A549 (cell line): ENCODE measurements at regions not wholly inside any gene's neighbourhood (a gene's known extent, or its start where the extent isn't known, plus 50 kb on each side); places are given as distances from the start of the nearest gene placed in this dataset.

ENCODE experiments used
- ATAC-seq, 2 experiments: fragments of 200-7000 bp in 1 of 2; fragments of >200 bp in 1 of 2; cut with Nextera tagmentation in 1 of 2; cut with Tn5 transposase in 1 of 2; 3 replicates each; pipeline versions ENCODE4 v1.8.0 to v1.9.1; 2018 to 2020; ENCODE audit warnings: mild to moderate bottlenecking in 1 of 2, moderate library complexity in 1 of 2
- CTCF ChIA-PET: fragments of 300-600 bp; sonication (Branson Sonifier 250); formaldehyde crosslinking; extraction: SDS; loops from one replicate; lab custom pipeline; 2021; ENCODE audit warnings: antibody characterized with exemption, inconsistent platforms; lab: Yijun Ruan, JAX
- POLR2A ChIA-PET: fragments of 350-600 bp; formaldehyde crosslinking; extraction: SDS; loops from one replicate; lab custom pipeline; 2021; ENCODE audit warnings: antibody characterized with exemption, inconsistent platforms; lab: Yijun Ruan, JAX
- DNase-seq, 2 experiments: peaks; one replicate each; pipeline versions ENCODE4 v3.0.0 to v3.0.0-alpha.2; 2011 to 2016; ENCODE audit warnings: low read depth in 1 of 2, low spot score in 1 of 2
- FAIRE-seq: peaks from 2 replicates; lab custom pipeline; 2011; peaks lifted over from hg19 to GRCh38; lab: Jason Lieb, UNC
- H3K27ac ChIP-seq, 2 experiments: fragments of >200 bp; sonication (Bioruptor Twin); formaldehyde crosslinking; 3 replicates each; pipeline ENCODE4 v1.5.1; 2016 to 2017
- H3K4me1 ChIP-seq: fragments of >200 bp; sonication (Bioruptor Twin); formaldehyde crosslinking; 3 replicates; pipeline ENCODE4 v1.6.1; 2016
- H3K4me2 ChIP-seq: fragments of >200 bp; sonication (Bioruptor Twin); formaldehyde crosslinking; 3 replicates; pipeline ENCODE4 v1.6.1; 2016
- H3K4me3 ChIP-seq: fragments of >200 bp; sonication (Bioruptor Twin); formaldehyde crosslinking; 3 replicates; pipeline ENCODE4 v1.5.1; 2016
- H3K9me3 ChIP-seq: fragments of >200 bp; sonication (Bioruptor Twin); formaldehyde crosslinking; 3 replicates; pipeline ENCODE4 v1.6.1; 2016
- CEBPB ChIP-seq, 2 experiments: fragments of >200 bp in 1 of 2; sonication (Bioruptor Twin) in 1 of 2; formaldehyde crosslinking in 1 of 2; IDR thresholded peaks; 2 replicates each; pipeline ENCODE4 v1.6.1; 2012 to 2016
- EHF ChIP-seq: fragments of 250-450 bp; sonication (Bioruptor Pico); IDR thresholded peaks from 2 replicates; pipeline ENCODE4 v1.5.0; 2020; ENCODE audit warnings: mild to moderate bottlenecking
- EHMT2 ChIP-seq: fragments of 200-600 bp; sonication (generic); IDR thresholded peaks from 2 replicates; pipeline ENCODE4 v1.6.1; 2016; ENCODE audit warnings: antibody characterized with exemption, low read depth, mild to moderate bottlenecking, moderate library complexity
- EP300 ChIP-seq, 2 experiments: fragments of >200 bp; sonication (Bioruptor Twin); formaldehyde crosslinking; IDR thresholded peaks; 2 replicates in 1 of 2; 3 replicates in 1 of 2; pipeline ENCODE4 v1.6.1; 2016 to 2017
- FOSB ChIP-seq: fragments of 250-450 bp; sonication (Bioruptor Pico); IDR thresholded peaks from 2 replicates; pipeline ENCODE4 v1.5.0; 2020; ENCODE audit warnings: mild to moderate bottlenecking, moderate library complexity
- FOSL2 ChIP-seq, 2 experiments: fragments of 450-650 bp in 1 of 2; fragments of >200 bp in 1 of 2; sonication (Bioruptor Twin) in 1 of 2; formaldehyde crosslinking; IDR thresholded peaks; 2 replicates each; pipeline versions ENCODE4 v1.5.0 to v1.6.1; 2016 to 2020; ENCODE audit warnings: mild to moderate bottlenecking in 1 of 2, moderate library complexity in 1 of 2
- FOXS1 ChIP-seq: fragments of 250-450 bp; sonication (Bioruptor Pico); IDR thresholded peaks from 2 replicates; pipeline ENCODE4 v1.5.0; 2020; ENCODE audit warnings: mild to moderate bottlenecking, moderate library complexity
- GATA3 ChIP-seq: IDR thresholded peaks from 2 replicates; pipeline ENCODE4 v1.6.1; 2012; ENCODE audit warnings: borderline replicate concordance
- HDAC2 ChIP-seq: fragments of 200-600 bp; sonication (generic); IDR thresholded peaks from 2 replicates; pipeline ENCODE4 v1.6.1; 2016
- HOXA7 ChIP-seq: fragments of 250-450 bp; sonication (Bioruptor Pico); IDR thresholded peaks from 2 replicates; pipeline ENCODE4 v1.5.0; 2020; ENCODE audit warnings: mild to moderate bottlenecking, moderate library complexity
- JUN ChIP-seq, 2 experiments: fragments of >200 bp; sonication (Bioruptor Twin); formaldehyde crosslinking; IDR thresholded peaks; 2 replicates in 1 of 2; 3 replicates in 1 of 2; pipeline ENCODE4 v1.6.1; 2016 to 2017
- JUNB ChIP-seq: fragments of >200 bp; sonication (Bioruptor Twin); formaldehyde crosslinking; IDR thresholded peaks from 2 replicates; pipeline ENCODE4 v1.6.1; 2016
- MAX ChIP-seq: IDR thresholded peaks from 2 replicates; pipeline ENCODE4 v1.6.1; 2012
- MYC ChIP-seq: IDR thresholded peaks from 2 replicates; pipeline ENCODE4 v1.6.1; 2012; ENCODE audit warnings: mild to moderate bottlenecking, inconsistent platforms, low read length, improper control_type of control experiment, borderline replicate concordance
- NR3C1 ChIP-seq: fragments of >200 bp; sonication (Bioruptor Twin); formaldehyde crosslinking; IDR thresholded peaks from 3 replicates; pipeline ENCODE4 v1.6.1; 2017
- PHF8 ChIP-seq: fragments of 200-600 bp; sonication (generic); IDR thresholded peaks from 2 replicates; pipeline ENCODE4 v1.6.1; 2016; ENCODE audit warnings: low read depth, mild to moderate bottlenecking, antibody characterized with exemption, moderate library complexity, borderline replicate concordance
- SREBF2 ChIP-seq: fragments of 450-650 bp; IDR thresholded peaks from 2 replicates; pipeline ENCODE4 v1.6.1; 2014; ENCODE audit warnings: mild to moderate bottlenecking, moderate library complexity
- ZC3H11A ChIP-seq: fragments of 450-650 bp; IDR thresholded peaks from 2 replicates; pipeline ENCODE4 v1.6.1; 2014; ENCODE audit warnings: antibody characterized with exemption, mild to moderate bottlenecking
- WGBS: methylation state at CpG from one replicate; pipeline ENCODE4 v1.1.6; 2017; ENCODE audit errors: missing lambda C conversion rate; 5-methylcytosine and 5-hydroxymethylcytosine counted together
- TF ChIP-seq, protein P1 (sequence below): fragments of >200 bp; sonication (Bioruptor Twin); formaldehyde crosslinking; IDR thresholded peaks from 3 replicates; pipeline ENCODE4 v1.5.1; 2016

GRCh38 chr16:65671071-65671470 lies 549.2 kb upstream of the CDH11 start:
- H3K9me3 ChIP-seq = 0 out of 3 replicates have a peak, but pooled peaks cover 2% of the 10 kb centered on the region
- no peak overlapping the region for H3K27ac ChIP-seq
- ATAC-seq (no peak), DNase-seq (no peak), FAIRE-seq (no peak)
- H3K4me3 ChIP-seq = no peak overlapping the region
- no peak for TF ChIP-seq PHF8
- TF ChIP-seq EP300 (IDR thresholded peaks at IDR 0.05) = no peak
- no peaks in the 10 kb centered on the region for H3K4me1 ChIP-seq
- WGBS = 17% methylated on average over 4 of the region's 4 CpGs
- ChIA-PET CTCF (no interaction called here), POLR2A (no interaction called here)
- H3K4me2 ChIP-seq = no peak overlapping the region

DNA sequence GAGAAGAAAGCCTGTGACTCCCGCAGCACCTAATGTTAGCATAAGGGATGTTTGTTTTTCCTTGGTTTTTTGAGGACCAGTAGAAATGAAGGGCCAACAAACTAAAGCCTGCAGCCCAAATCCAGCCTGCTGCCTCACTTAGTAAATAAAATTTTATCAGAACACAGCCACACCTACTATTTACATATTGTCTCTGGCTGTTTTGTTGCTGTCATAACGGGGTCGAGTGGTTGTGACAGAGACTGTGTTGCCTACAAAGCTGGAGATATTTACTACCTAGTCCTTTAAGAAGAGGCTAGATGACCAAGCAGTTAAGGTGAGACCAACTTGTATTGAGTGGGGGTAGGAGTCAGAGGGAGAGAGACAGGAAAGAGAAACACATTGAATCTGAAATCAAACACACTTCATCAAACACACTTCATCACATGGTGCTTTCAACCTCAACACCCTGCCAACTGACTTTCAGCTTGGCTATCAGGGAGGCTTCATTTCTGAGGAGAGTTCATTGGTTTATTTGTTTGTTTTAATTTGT lies 546.3 kb upstream of the CDH11 start:
- POLR2A ChIA-PET = no interaction called here
- FAIRE-seq = no peak
- ATAC-seq = no peak

DNA sequence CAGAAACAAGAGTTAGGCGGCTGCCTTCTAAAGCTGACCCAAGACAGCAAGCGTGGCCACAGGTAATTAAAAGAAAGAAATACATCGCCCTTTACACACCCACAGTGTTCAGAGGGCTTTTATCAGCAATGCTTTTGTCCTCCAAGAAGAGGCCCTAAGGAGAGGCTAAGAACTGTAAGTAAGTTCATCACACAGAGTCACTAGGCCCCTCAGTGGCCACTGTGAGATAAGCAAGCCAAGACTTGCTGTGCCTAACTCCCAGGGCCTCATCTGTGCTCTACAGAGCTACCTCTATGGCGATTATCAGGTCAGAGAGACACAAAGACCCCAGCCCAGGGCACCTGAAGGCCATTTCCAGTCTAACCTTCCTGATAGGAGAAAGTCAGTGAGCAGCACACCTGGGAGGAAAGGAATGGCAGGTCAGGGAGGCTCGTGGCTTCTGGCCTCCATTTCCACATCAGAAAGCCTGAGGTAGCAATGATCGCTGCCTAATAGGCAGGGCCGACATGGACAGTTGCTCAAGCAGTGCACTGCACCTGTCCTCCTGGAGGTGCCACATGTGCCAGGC lies 545.2 kb upstream of the CDH11 start:
- TF ChIP-seq ZC3H11A = no peak
- TF ChIP-seq MAX = no peak
- no peak for TF ChIP-seq FOXS1
- TF ChIP-seq CEBPB (IDR thresholded peaks at IDR 0.05) = no peak
- no peak for TF ChIP-seq EHF (CRISPR knock-in tag)
- no peak for TF ChIP-seq FOSL2 (IDR thresholded peaks at IDR 0.05)
- no peak for TF ChIP-seq FOSL2 (CRISPR knock-in tag; IDR thresholded peaks at IDR 0.05)
- no peak for TF ChIP-seq HOXA7 (CRISPR knock-in tag)
- TF ChIP-seq, protein P1, sequence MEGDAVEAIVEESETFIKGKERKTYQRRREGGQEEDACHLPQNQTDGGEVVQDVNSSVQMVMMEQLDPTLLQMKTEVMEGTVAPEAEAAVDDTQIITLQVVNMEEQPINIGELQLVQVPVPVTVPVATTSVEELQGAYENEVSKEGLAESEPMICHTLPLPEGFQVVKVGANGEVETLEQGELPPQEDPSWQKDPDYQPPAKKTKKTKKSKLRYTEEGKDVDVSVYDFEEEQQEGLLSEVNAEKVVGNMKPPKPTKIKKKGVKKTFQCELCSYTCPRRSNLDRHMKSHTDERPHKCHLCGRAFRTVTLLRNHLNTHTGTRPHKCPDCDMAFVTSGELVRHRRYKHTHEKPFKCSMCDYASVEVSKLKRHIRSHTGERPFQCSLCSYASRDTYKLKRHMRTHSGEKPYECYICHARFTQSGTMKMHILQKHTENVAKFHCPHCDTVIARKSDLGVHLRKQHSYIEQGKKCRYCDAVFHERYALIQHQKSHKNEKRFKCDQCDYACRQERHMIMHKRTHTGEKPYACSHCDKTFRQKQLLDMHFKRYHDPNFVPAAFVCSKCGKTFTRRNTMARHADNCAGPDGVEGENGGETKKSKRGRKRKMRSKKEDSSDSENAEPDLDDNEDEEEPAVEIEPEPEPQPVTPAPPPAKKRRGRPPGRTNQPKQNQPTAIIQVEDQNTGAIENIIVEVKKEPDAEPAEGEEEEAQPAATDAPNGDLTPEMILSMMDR = no peak
- Histone ChIP-seq H3K9me3 (0 out of 3 replicates have a peak, but pooled peaks cover 2% of the 10 kb centered on the region), H3K4me1 (no peaks in the 10 kb centered on the region), H3K27ac (no peak overlapping the region), H3K4me2 (no peak overlapping the region), H3K4me3 (no peak overlapping the region)
- FAIRE-seq (no peak), ATAC-seq (no peak), DNase-seq (no peak)
- WGBS = 40% methylated on average over 6 of the region's 7 CpGs
- CTCF ChIA-PET = interaction anchor here (0.6 kb wide), 2 partner anchors 35 to 54 kb away, joined by 3 read pairs; no protein-coding TSS in a partner anchor
- POLR2A ChIA-PET = no interaction called here

More for the DNA sequence above, 546.3 kb upstream of the CDH11 start:
- H3K4me3 ChIP-seq = no peak overlapping the region
- TF ChIP-seq NR3C1 = no peak
- DNase-seq = no peak
- 0 out of 3 replicates have a peak, but pooled peaks cover 2% of the 10 kb centered on the region for H3K9me3 ChIP-seq
- no peak overlapping the region for H3K4me2 ChIP-seq
- CTCF ChIA-PET = interaction anchor here (0.6 kb wide), 1 partner anchor 34 kb away, joined by 3 read pairs; no protein-coding TSS in a partner anchor
- H3K27ac ChIP-seq = no peak overlapping the region
- WGBS = 9% methylated on average over 3 of the region's 3 CpGs
- H3K4me1 ChIP-seq = no peaks in the 10 kb centered on the region

DNA sequence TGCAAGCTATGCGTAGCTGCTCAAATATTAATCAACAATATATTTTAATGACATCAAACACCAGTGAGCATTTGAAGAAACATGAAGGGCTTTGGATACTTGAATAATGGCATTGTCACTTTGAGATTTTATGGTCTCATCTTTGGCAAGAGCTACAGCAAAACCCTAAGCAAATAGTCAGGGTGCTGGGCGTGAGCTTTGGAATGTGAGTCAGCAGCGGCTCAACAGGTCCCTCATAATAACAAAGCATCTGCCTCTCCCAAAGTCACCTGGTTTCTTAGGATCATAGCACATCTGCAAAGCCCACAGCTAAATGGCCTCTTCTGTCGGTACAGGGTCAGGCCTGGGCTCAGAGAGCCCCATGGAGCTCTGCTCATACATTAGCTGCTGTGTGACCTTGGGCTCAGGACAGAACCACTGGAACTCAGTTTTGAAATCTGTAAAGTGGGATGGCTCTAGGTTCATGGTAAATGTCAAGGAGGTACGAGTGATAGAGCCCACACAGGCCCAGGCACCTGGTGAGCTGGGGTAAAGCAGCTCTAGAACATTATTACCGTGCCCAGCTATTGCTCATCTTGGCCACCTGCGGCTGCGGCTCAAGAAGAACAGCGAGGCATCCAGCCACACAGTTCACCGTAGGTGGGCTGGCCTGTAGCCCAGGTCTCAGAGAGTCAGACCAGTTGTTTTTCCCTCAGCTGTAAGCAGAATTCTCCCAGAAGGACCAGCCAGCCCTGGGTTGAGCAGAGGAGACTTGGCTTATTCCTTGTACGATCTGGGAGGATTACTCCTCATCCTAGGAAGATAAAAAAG lies 544.5 kb upstream of the CDH11 start:
- TF ChIP-seq JUN (IDR thresholded peaks at IDR 0.05) (no peak), HDAC2 (no peak), JUNB (no peak), PHF8 (no peak), GATA3 (no peak), EHMT2 (no peak), FOSB (no peak), SREBF2 (no peak), NR3C1 (no peak), FOXS1 (no peak), MYC (no peak)
- Histone ChIP-seq H3K4me2 (no peak overlapping the region), H3K4me1 (no peaks in the 10 kb centered on the region), H3K4me3 (no peak overlapping the region), H3K27ac (no peak overlapping the region), H3K9me3 (0 out of 3 replicates have a peak, but pooled peaks cover 2% of the 10 kb centered on the region)
- ChIA-PET CTCF (interaction anchor here (0.9 kb wide), 1 partner anchor 128 kb away, joined by 3 read pairs; no protein-coding TSS in a partner anchor), POLR2A (no interaction called here)
- WGBS = 30% methylated on average over 11 of the region's 11 CpGs
- FAIRE-seq (no peak), DNase-seq (no peak), ATAC-seq (no peak)
